ENCODE measurements at regions not wholly inside any gene's neighbourhood (a gene's known extent, or its start where the extent isn't known, plus 50 kb on each side); places are given as distances from the start of the nearest gene placed in this dataset.

GRCh38 chr16:85171759-85172454 is 59.6 kb upstream of the CIBAR2 start:
- peak in 1 of 5 donors; percentile 63 for DNase-seq
- ATAC-seq: peak in 3 of 4 donors; percentile 1 to 8 (median 5)
- Histone ChIP-seq H3K36me3 (no peaks in the 10 kb centered on the region), H3K27ac (peak overlapping the region in 8 of 12 donors; percentile 4 to 49 (median 24)), H3K4me3 (peak overlapping the region in 11 of 12 donors; percentile 12 to 47 (median 35)), H3K9me3 (no peaks in the 10 kb centered on the region), H3K4me1 (peaks cover 0 to 88% (median 68%) of the 10 kb centered on the region in 12 donors), H3K27me3 (peaks cover 0 to 45% (median 0%) of the 10 kb centered on the region in 9 donors)
- WGBS, 4 donors: 59 to 71% (median 69%) methylated on average over 21 of the region's 21 CpGs
- TF ChIP-seq POLR2A (IDR thresholded peaks at IDR 0.05) (no peak), CTCF (IDR thresholded peaks at IDR 0.05) (no peak)
- intact Hi-C loops (cut with DNase I): loop anchor here in 6 of 10 donors (2.0 to 10.0 kb wide), 7 partner anchors 35 to 75 kb away; no protein-coding TSS in a partner anchor

- H3K36me3 ChIP-seq: no peaks in the 10 kb centered on the region
- 45 to 47% (median 46%) methylated on average over 27 to 28 of the region's 28 CpGs for WGBS, 4 donors
- H3K27ac ChIP-seq: peak overlapping the region in 7 of 12 donors; percentile 1 to 49 (median 27)
- peak overlapping the region in 11 of 12 donors; percentile 12 to 47 (median 35) for H3K4me3 ChIP-seq
- peak in 11 of 12 donors; percentile 26 to 62 (median 44) for TF ChIP-seq CTCF (IDR thresholded peaks at IDR 0.05)
- TF ChIP-seq POLR2A (IDR thresholded peaks at IDR 0.05): no peak
- DNase-seq (peak in 3 of 5 donors; percentile 59 to 69 (median 67)), ATAC-seq (peak; percentile 23 to 58 (median 44))
- H3K9me3 ChIP-seq: no peaks in the 10 kb centered on the region
- H3K4me1 ChIP-seq: peaks cover 0 to 87% (median 63%) of the 10 kb centered on the region in 12 donors
- peaks cover 0 to 44% (median 0%) of the 10 kb centered on the region in 9 donors for H3K27me3 ChIP-seq
- intact Hi-C loops (cut with DNase I): loop anchor here in 6 of 10 donors (2.0 to 10.0 kb wide), 7 partner anchors 35 to 75 kb away; no protein-coding TSS in a partner anchor
Measured at GRCh38 chr16:85172455-85173145, 60.3 kb upstream of the CIBAR2 start.

GRCh38 chr16:85173146-85173980 is 61.1 kb upstream of the CIBAR2 start:
- intact Hi-C loops (cut with DNase I): loop anchor here in 6 of 10 donors (2.0 to 10.0 kb wide), 7 partner anchors 34 to 74 kb away; no protein-coding TSS in a partner anchor
- WGBS, 4 donors: 59 to 66% (median 63%) methylated on average over 14 of the region's 14 CpGs
- Histone ChIP-seq H3K4me3 (peak overlapping the region in 5 of 12 donors; percentile 30 to 47 (median 39)), H3K4me1 (peaks cover 0 to 79% (median 58%) of the 10 kb centered on the region in 12 donors), H3K9me3 (no peaks in the 10 kb centered on the region), H3K27me3 (peaks cover 0 to 37% (median 0%) of the 10 kb centered on the region in 9 donors), H3K36me3 (no peaks in the 10 kb centered on the region), H3K27ac (peak overlapping the region in 2 of 12 donors; percentile 21 to 49)
- no peak for ATAC-seq
- no peak for DNase-seq
- no peak for TF ChIP-seq POLR2A (IDR thresholded peaks at IDR 0.05)
- peak in 3 of 12 donors; percentile 4 to 28 (median 20) for TF ChIP-seq CTCF (IDR thresholded peaks at IDR 0.05)

Measured in heart left ventricle (tissue), 16 donors.